HCT116 (cell line): ENCODE measurements at regions not wholly inside any gene's neighbourhood (a gene's known extent, or its start where the extent isn't known, plus 50 kb on each side); places are given as distances from the start of the nearest gene placed in this dataset.

Experiments used
- ATF3 ChIP-seq: IDR thresholded peaks from 2 replicates; pipeline ENCODE4 v1.6.1; 2012
- CTCF ChIP-seq, 3 experiments: fragments of 200-600 bp in 1 of 3; sonication (generic) in 1 of 3; IDR thresholded peaks in 2 of 3; conservative IDR thresholded peaks in 1 of 3; 2 replicates each; pipeline ENCODE4 v1.5.1; 2012 to 2017; ENCODE audit warnings: low read depth in 2 of 3, low read length in 2 of 3, antibody characterized with exemption in 1 of 3, borderline replicate concordance in 1 of 3, control low read depth in 1 of 3, mild to moderate bottlenecking in 1 of 3, mixed read lengths in 1 of 3, mixed run types in 1 of 3, moderate library complexity in 1 of 3; ENCODE audit not compliant: insufficient read depth in 1 of 3
- EGR1 ChIP-seq: IDR thresholded peaks from 2 replicates; pipeline ENCODE4 v1.6.1; 2012; ENCODE audit warnings: low read depth
- ELF1 ChIP-seq: IDR thresholded peaks from 2 replicates; pipeline ENCODE4 v1.6.1; 2012; ENCODE audit warnings: low read depth, borderline replicate concordance
- EZH2 ChIP-seq: fragments of 200-600 bp; sonication (generic); IDR thresholded peaks from 2 replicates; pipeline ENCODE4 v1.6.1; 2017; ENCODE audit warnings: antibody characterized with exemption, mixed run types
- MAX ChIP-seq: IDR thresholded peaks from 2 replicates; pipeline ENCODE4 v1.6.1; 2012
- POLR2A ChIP-seq: IDR thresholded peaks from 2 replicates; pipeline ENCODE4 v1.7.0; 2011; ENCODE audit warnings: borderline replicate concordance; ENCODE audit not compliant: insufficient read depth, insufficient read length; ENCODE audit errors: extremely low read depth
- POLR2AphosphoS5 ChIP-seq: IDR thresholded peaks from 2 replicates; pipeline ENCODE4 v1.6.1; 2011; ENCODE audit warnings: mild to moderate bottlenecking, low read depth, low read length, moderate library complexity
- RAD21 ChIP-seq: IDR thresholded peaks from 2 replicates; pipeline ENCODE4 v1.6.1; 2012; ENCODE audit warnings: low read depth, mild to moderate bottlenecking
- REST ChIP-seq: IDR thresholded peaks from 2 replicates; pipeline ENCODE4 v1.6.1; 2012; ENCODE audit warnings: low read depth
- SP1 ChIP-seq: IDR thresholded peaks from 2 replicates; pipeline ENCODE4 v1.6.1; 2012; ENCODE audit warnings: low read depth
- YY1 ChIP-seq: IDR thresholded peaks from 2 replicates; pipeline ENCODE4 v1.6.1; 2011; ENCODE audit warnings: low read length, low read depth, moderate library complexity, mild to moderate bottlenecking; ENCODE audit not compliant: insufficient replicate concordance; ENCODE audit errors: extremely low read depth
- ZBTB33 ChIP-seq: IDR thresholded peaks from 2 replicates; pipeline ENCODE4 v1.6.1; 2011; ENCODE audit warnings: mild to moderate bottlenecking, low read length, moderate library complexity; ENCODE audit not compliant: insufficient replicate concordance; ENCODE audit errors: extremely low read depth
- ZNF274 ChIP-seq: fragments of 200-500 bp; sonication (Bioruptor generic); IDR thresholded peaks from 2 replicates; pipeline ENCODE4 v1.6.1; 2014; ENCODE audit warnings: mild to moderate bottlenecking, low read depth, low read length, inconsistent platforms

GRCh38 chr6:139871165-139871710, 496.8 kb upstream of the CITED2 start:
- no peak for TF ChIP-seq POLR2A
- TF ChIP-seq MAX: no peak
- no peak for TF ChIP-seq ZBTB33
- no peak for TF ChIP-seq REST
- no peak for TF ChIP-seq CTCF (IDR thresholded peaks at IDR 0.05 in 2 of 3, conservative IDR thresholded peaks at IDR 0.05 in 1 of 3; ENCODE audit: borderline replicate concordance in 1 of 3, insufficient read depth in 1 of 3, low read depth in 2 of 3, low read length in 2 of 3)
- TF ChIP-seq YY1: no peak
- no peak for TF ChIP-seq POLR2AphosphoS5
- TF ChIP-seq ZNF274: no peak
- no peak for TF ChIP-seq EZH2
- no peak for TF ChIP-seq RAD21
- TF ChIP-seq EGR1: no peak
- no peak for TF ChIP-seq SP1
- TF ChIP-seq ELF1: no peak
- no peak for TF ChIP-seq ATF3
